Peyer's patch (tissue), 4 donors: ENCODE measurements at regions not wholly inside any gene's neighbourhood (a gene's known extent, or its start where the extent isn't known, plus 50 kb on each side); places are given as distances from the start of the nearest gene placed in this dataset.

ENCODE experiments used
- POLR2A ChIP-seq, 2 donors: fragments of 450-650 bp; IDR thresholded peaks; one replicate each; pipeline ENCODE4 v1.5.1; 2017; ENCODE audit warnings: antibody characterized with exemption in 2 of 2, mild to moderate bottlenecking in 2 of 2, moderate library complexity in 2 of 2
- TF ChIP-seq, protein P1 (sequence below), 6 experiments: fragments of 450-650 bp in 4 of 6; fragments of 200-600 bp in 2 of 6; sonication (generic) in 1 of 6; IDR thresholded peaks; one replicate each; pipeline ENCODE4 v1.5.1; 2017 to 2019; ENCODE audit warnings: antibody characterized with exemption in 6 of 6, mild to moderate bottlenecking in 3 of 6, moderate library complexity in 1 of 6

DNA sequence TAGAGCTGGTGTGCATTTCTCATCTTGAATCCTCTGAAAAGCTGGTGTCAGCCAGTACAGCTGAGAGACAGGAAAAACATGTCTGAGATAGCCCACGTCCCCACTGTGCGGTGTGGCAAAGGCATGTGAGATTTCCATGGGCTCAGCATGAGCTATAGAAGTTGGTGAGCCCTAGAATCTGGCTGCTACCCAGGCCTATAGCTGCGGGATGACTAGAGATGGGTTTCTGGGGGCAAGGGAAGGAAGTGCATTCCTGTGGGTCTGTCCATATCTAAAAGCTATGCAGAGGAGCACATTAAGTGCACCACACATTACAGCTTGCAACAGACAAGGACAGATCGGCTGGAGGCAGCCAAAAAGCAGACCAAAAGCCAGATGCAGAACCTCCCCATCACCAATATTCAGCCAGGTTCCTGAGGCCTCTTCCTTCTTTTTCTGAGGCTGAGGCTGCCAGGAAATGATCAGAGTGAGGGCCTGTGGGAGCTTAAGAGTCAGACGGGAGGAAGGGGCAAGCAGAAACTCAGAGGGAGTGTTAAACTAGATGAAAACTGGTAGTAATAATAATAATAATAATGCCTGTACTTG lies 55.8 kb upstream of the RANBP3L start:
- TF ChIP-seq, protein P1, sequence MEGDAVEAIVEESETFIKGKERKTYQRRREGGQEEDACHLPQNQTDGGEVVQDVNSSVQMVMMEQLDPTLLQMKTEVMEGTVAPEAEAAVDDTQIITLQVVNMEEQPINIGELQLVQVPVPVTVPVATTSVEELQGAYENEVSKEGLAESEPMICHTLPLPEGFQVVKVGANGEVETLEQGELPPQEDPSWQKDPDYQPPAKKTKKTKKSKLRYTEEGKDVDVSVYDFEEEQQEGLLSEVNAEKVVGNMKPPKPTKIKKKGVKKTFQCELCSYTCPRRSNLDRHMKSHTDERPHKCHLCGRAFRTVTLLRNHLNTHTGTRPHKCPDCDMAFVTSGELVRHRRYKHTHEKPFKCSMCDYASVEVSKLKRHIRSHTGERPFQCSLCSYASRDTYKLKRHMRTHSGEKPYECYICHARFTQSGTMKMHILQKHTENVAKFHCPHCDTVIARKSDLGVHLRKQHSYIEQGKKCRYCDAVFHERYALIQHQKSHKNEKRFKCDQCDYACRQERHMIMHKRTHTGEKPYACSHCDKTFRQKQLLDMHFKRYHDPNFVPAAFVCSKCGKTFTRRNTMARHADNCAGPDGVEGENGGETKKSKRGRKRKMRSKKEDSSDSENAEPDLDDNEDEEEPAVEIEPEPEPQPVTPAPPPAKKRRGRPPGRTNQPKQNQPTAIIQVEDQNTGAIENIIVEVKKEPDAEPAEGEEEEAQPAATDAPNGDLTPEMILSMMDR (IDR thresholded peaks at IDR 0.05) = no peak
- no peak for TF ChIP-seq POLR2A (IDR thresholded peaks at IDR 0.05)
